ENCODE measurements at regions not wholly inside any gene's neighbourhood (a gene's known extent, or its start where the extent isn't known, plus 50 kb on each side); places are given as distances from the start of the nearest gene placed in this dataset.

DNA sequence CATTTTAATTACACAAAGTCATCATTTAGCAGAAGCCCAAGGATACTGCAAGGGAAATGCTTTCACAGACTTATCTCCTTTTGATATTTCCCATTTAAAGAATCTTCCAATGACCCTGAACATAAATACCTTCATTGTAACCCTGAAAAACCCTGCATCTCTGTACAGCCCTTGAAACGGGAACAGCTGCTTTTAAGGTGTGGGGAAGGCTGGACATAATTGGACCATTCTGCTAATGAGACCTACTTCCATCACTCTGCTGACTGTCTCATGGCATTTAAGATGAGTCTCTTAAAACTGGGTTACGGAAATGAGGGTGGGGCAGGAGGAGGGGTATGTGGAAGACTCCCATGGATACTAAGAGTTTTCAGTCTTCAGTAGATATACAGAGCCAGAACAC is 485.8 kb downstream of the BRINP1 start:
- no peak for DNase-seq (ENCODE audit: low read depth, low spot score)
- ChIA-PET CTCF (no interaction called here), POLR2A (no interaction called here)
- Histone ChIP-seq H3K9me3 (ENCODE audit: control insufficient read depth, insufficient read depth, low read length) (no peaks in the 10 kb centered on the region; the same call in 1 of the 2 replicates), H3K27ac (ENCODE audit: low read depth, low read length) (no peak overlapping the region), H3K27me3 (ENCODE audit: control insufficient read depth, insufficient read depth, low read length) (no peaks in the 10 kb centered on the region), H3K4me3 (ENCODE audit: low read depth, low read length) (no peak overlapping the region)
- TF ChIP-seq, protein P1, sequence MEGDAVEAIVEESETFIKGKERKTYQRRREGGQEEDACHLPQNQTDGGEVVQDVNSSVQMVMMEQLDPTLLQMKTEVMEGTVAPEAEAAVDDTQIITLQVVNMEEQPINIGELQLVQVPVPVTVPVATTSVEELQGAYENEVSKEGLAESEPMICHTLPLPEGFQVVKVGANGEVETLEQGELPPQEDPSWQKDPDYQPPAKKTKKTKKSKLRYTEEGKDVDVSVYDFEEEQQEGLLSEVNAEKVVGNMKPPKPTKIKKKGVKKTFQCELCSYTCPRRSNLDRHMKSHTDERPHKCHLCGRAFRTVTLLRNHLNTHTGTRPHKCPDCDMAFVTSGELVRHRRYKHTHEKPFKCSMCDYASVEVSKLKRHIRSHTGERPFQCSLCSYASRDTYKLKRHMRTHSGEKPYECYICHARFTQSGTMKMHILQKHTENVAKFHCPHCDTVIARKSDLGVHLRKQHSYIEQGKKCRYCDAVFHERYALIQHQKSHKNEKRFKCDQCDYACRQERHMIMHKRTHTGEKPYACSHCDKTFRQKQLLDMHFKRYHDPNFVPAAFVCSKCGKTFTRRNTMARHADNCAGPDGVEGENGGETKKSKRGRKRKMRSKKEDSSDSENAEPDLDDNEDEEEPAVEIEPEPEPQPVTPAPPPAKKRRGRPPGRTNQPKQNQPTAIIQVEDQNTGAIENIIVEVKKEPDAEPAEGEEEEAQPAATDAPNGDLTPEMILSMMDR (IDR thresholded peaks at IDR 0.05; ENCODE audit: low read depth, low read length): no peak

DNA sequence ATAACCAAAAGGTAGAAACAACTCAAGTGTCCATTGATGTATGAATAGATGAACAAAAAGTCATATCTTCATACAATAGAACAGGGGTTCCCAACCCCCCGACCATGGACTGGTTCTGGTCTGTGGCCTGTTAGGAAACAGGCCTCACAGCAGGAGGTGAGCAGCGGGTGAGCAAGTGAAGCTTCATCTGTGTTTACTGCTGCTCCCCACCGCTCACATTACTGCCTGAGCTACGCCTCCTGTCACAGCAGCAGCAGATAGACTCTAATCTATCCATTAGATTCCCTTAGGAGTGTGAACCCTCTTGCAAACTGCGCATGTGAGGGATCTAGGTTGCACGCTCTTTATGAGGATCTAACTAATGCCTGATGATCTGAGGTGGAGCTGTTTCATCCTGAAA is 478.0 kb downstream of the BRINP1 start:
- Histone ChIP-seq H3K9me3 (ENCODE audit: control insufficient read depth, insufficient read depth, low read length) (peaks cover 15% of the 10 kb centered on the region), H3K27me3 (ENCODE audit: control insufficient read depth, insufficient read depth, low read length) (no peaks in the 10 kb centered on the region), H3K27ac (ENCODE audit: low read depth, low read length) (no peak overlapping the region), H3K4me3 (ENCODE audit: low read depth, low read length) (no peak overlapping the region)
- POLR2A ChIA-PET: no interaction called here
- DNase-seq (ENCODE audit: low read depth, low spot score): no peak
- TF ChIP-seq, protein P1 (IDR thresholded peaks at IDR 0.05; ENCODE audit: low read depth, low read length): no peak
- CTCF ChIA-PET: no interaction called here

DNA sequence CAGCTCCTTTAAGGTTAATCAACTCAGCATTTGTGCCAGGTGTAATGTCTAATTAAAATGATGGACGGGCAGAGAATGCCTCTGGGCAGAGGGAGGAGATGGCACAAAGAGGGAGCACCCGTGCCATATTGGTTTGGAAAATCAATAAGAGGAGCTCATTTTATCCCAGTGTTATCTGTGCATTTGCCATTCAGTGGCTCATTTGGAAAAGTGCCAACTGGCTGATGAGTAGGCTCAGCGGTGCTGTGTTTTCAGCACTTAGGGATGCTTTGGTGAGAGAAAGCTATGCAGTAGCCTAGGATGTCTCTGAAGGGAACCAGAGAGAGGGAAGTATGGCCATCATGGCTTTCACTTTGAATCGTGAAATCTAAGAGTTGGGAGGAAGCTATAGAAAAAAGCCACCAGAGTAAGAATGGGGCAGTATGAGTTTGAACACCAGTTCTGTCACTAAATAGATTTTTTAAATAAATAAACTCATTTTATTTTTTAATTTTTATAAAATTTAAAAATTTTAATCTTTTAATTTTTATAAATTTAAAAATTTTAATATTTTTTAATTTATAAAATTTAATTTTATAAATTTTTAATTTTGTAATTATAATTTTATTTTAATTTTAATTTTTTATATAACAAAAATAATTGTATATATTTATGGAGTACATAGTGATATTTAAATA is 472.8 kb downstream of the BRINP1 start:
- ChIA-PET POLR2A (no interaction called here), CTCF (no interaction called here)
- DNase-seq (ENCODE audit: low read depth, low spot score): no peak
- no peak overlapping the region for H3K4me3 ChIP-seq (ENCODE audit: low read depth, low read length)
- no peaks in the 10 kb centered on the region for H3K27me3 ChIP-seq (ENCODE audit: control insufficient read depth, insufficient read depth, low read length)
- H3K27ac ChIP-seq (ENCODE audit: low read depth, low read length): no peak overlapping the region
- H3K9me3 ChIP-seq (ENCODE audit: control insufficient read depth, insufficient read depth, low read length): peaks cover 19% of the 10 kb centered on the region
- TF ChIP-seq, protein P1 (IDR thresholded peaks at IDR 0.05; ENCODE audit: low read depth, low read length): no peak

DNA sequence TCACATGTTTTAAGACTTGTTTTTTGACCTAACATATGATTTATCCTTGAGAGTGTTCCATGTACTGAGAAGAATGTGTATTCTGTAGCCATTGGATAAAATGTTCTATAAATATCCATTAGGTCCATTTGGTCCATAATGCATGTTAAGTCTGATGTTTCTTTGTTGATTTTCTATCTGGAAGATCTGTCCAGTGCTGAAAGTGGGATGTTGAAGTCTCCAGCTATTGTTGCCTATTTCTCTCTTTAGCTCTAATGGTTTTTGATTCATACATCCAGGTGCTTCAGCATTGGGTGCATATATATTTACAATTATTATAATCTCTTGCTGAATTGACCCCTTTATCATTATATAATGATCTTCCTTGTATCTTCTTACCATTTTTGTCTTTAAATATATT is 451.1 kb downstream of the BRINP1 start:
- ChIA-PET CTCF (no interaction called here), POLR2A (no interaction called here)
- TF ChIP-seq, protein P1 (IDR thresholded peaks at IDR 0.05; ENCODE audit: low read depth, low read length): no peak
- no peak for DNase-seq (ENCODE audit: low read depth, low spot score)
- Histone ChIP-seq H3K9me3 (ENCODE audit: control insufficient read depth, insufficient read depth, low read length) (peaks cover 15% of the 10 kb centered on the region; the same call in 1 of the 2 replicates), H3K27ac (ENCODE audit: low read depth, low read length) (no peak overlapping the region), H3K4me3 (ENCODE audit: low read depth, low read length) (no peak overlapping the region), H3K27me3 (ENCODE audit: control insufficient read depth, insufficient read depth, low read length) (no peaks in the 10 kb centered on the region)

DNA sequence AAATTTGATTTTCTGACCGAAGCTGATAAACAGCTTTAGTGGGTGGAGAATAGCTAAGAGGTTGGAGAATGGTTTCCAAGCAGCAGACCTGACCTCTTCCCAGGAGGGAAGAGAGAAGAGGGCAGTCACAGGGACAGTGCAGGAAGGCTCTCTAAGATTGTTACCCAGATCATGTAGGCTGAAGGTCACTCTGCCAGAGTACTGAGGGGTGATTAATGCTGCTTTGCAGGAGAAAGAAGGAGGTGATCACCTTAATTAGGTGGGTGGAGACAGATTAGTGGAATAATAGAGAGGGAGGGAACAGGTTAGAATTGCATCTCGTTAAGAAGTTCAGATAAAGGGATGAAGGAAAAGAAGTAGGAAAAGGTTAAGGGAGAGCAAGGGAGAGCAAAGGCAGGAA is 440.5 kb downstream of the BRINP1 start:
- Histone ChIP-seq H3K27ac (ENCODE audit: low read depth, low read length) (no peak overlapping the region), H3K9me3 (ENCODE audit: control insufficient read depth, insufficient read depth, low read length) (peaks cover 5% of the 10 kb centered on the region), H3K27me3 (ENCODE audit: control insufficient read depth, insufficient read depth, low read length) (no peaks in the 10 kb centered on the region), H3K4me3 (ENCODE audit: low read depth, low read length) (no peak overlapping the region)
- TF ChIP-seq, protein P1 (IDR thresholded peaks at IDR 0.05; ENCODE audit: low read depth, low read length): no peak
- POLR2A ChIA-PET: no interaction called here
- CTCF ChIA-PET: no interaction called here
- no peak for DNase-seq (ENCODE audit: low read depth, low spot score)
